ENCODE measurements at regions not wholly inside any gene's neighbourhood (a gene's known extent, or its start where the extent isn't known, plus 50 kb on each side); places are given as distances from the start of the nearest gene placed in this dataset.

DNA sequence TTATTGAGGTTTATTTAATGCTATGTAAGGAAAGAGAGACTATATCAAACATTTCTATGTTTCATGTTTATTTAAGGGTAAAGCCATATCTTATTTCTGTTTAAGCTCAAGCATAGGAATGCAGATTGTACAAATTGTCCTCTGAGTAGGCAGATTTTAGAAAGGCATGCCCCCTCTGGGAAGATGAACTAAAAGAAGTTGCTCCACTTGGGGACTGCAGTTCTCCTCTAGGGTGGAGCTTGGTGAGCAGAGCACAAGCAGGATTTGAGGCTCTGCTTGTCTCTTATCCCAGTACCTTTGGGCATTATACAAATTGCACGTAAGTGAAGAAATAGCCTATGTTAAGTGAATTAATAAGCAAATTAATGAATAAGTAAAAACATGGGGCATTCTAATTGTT is 96.2 kb upstream of the PDE3A start:
- Histone ChIP-seq H3K27me3 (replicated peaks in 1 of 4; ENCODE audit: control extremely low read depth in 1 of 4, control insufficient read depth in 3 of 4, insufficient read depth in 4 of 4, low read length in 3 of 4) (no peaks in the 10 kb centered on the region), H3K36me3 (replicated peaks in 1 of 2; ENCODE audit: control extremely low read depth in 1 of 2, control insufficient read depth in 1 of 2, extremely low read depth in 1 of 2, insufficient read depth in 2 of 2, low read length in 1 of 2) (no peaks in the 10 kb centered on the region), H3K4me1 (ENCODE audit: control insufficient read depth in 2 of 2, insufficient read depth in 2 of 2, low read length in 2 of 2) (no peaks in the 10 kb centered on the region), H4K20me1 (ENCODE audit: control insufficient read depth, insufficient read depth, low read length, poor library complexity, severe bottlenecking) (no peaks in the 10 kb centered on the region), H3K79me2 (ENCODE audit: control insufficient read depth, insufficient read depth, low read length) (no peaks in the 10 kb centered on the region), H3K9me3 (ENCODE audit: control extremely low read depth in 1 of 3, control insufficient read depth in 2 of 3, insufficient read depth in 1 of 3, low read length in 2 of 3) (no peaks in the 10 kb centered on the region), H3K4me3 (ENCODE audit: control extremely low read depth in 1 of 5, extremely low read depth in 1 of 5, insufficient read depth in 1 of 5, low read depth in 2 of 5, low read length in 4 of 5) (no peak overlapping the region), H3K27ac (ENCODE audit: low read length in 2 of 2) (no peak overlapping the region), H3K4me2 (replicated peaks; ENCODE audit: low read depth, low read length, poor library complexity, severe bottlenecking) (no peak overlapping the region), H3K9ac (ENCODE audit: low read length) (no peak overlapping the region), H2AFZ (ENCODE audit: insufficient read depth, low read depth, low read length, poor library complexity, severe bottlenecking) (no peak overlapping the region)
- ChIA-PET CTCF (no interaction called here), POLR2A (no interaction called here)
- H3K27ac Mint-ChIP-seq, result no peak overlapping the region
- DNase-seq, result no peak
- TF ChIP-seq, protein P1, sequence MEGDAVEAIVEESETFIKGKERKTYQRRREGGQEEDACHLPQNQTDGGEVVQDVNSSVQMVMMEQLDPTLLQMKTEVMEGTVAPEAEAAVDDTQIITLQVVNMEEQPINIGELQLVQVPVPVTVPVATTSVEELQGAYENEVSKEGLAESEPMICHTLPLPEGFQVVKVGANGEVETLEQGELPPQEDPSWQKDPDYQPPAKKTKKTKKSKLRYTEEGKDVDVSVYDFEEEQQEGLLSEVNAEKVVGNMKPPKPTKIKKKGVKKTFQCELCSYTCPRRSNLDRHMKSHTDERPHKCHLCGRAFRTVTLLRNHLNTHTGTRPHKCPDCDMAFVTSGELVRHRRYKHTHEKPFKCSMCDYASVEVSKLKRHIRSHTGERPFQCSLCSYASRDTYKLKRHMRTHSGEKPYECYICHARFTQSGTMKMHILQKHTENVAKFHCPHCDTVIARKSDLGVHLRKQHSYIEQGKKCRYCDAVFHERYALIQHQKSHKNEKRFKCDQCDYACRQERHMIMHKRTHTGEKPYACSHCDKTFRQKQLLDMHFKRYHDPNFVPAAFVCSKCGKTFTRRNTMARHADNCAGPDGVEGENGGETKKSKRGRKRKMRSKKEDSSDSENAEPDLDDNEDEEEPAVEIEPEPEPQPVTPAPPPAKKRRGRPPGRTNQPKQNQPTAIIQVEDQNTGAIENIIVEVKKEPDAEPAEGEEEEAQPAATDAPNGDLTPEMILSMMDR (IDR thresholded peaks at IDR 0.05), result no peak
- TF ChIP-seq EZH2 (IDR thresholded peaks at IDR 0.05; ENCODE audit: borderline replicate concordance, insufficient read depth, low read depth, low read length, poor library complexity, severe bottlenecking), result no peak
- ATAC-seq (ENCODE audit: low read depth), result no peak
- H3K9me3 Mint-ChIP-seq (ENCODE audit: insufficient read depth), result no peaks in the 10 kb centered on the region
- no peaks in the 10 kb centered on the region for H3K4me1 Mint-ChIP-seq
- no peaks in the 10 kb centered on the region for H3K27me3 Mint-ChIP-seq
- WGBS (ENCODE audit: insufficient coverage), result no CpG with 5 or more reads among the region's 1 CpG
- H3K4me3 Mint-ChIP-seq, result no peak overlapping the region
- intact Hi-C loops (cut with micrococcal nuclease), result no loop called here

DNA sequence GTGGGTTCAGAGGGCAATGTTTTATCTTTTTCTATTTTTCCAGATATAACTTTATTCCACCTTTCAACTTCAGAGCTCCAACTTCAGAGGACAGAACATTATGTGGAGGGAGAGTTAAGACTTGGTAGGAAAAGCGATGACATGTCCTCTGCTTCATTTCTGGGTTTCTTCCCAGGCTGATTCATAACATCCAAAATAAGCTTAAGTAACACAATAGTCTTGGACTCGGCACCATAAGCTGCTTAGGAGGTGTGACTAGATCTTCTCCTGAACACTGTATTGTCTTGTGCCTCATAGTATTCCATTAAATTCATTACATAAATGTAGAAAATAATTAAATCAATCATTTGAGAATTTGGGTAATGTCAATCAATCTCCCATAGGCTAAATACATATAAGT is 95.5 kb upstream of the PDE3A start:
- WGBS (ENCODE audit: insufficient coverage), result no CpG with 5 or more reads among the region's 2 CpGs
- H3K9me3 Mint-ChIP-seq (ENCODE audit: insufficient read depth), result no peaks in the 10 kb centered on the region
- POLR2A ChIA-PET, result no interaction called here

More for the DNA sequence above, 95.5 kb upstream of the PDE3A start:
- CTCF ChIA-PET, result no interaction called here
- H3K4me3 Mint-ChIP-seq, result no peak overlapping the region
- no peak overlapping the region for H3K4me2 ChIP-seq (replicated peaks; ENCODE audit: low read depth, low read length, poor library complexity, severe bottlenecking)
- H3K36me3 ChIP-seq (replicated peaks in 1 of 2; ENCODE audit: control extremely low read depth in 1 of 2, control insufficient read depth in 1 of 2, extremely low read depth in 1 of 2, insufficient read depth in 2 of 2, low read length in 1 of 2), result no peaks in the 10 kb centered on the region
- H2AFZ ChIP-seq (ENCODE audit: insufficient read depth, low read depth, low read length, poor library complexity, severe bottlenecking), result no peak overlapping the region
- H3K9ac ChIP-seq (ENCODE audit: low read length), result no peak overlapping the region
- H3K79me2 ChIP-seq (ENCODE audit: control insufficient read depth, insufficient read depth, low read length), result no peaks in the 10 kb centered on the region
- H3K4me1 ChIP-seq (ENCODE audit: control insufficient read depth in 2 of 2, insufficient read depth in 2 of 2, low read length in 2 of 2), result no peaks in the 10 kb centered on the region
- no peak overlapping the region for H3K27ac ChIP-seq (ENCODE audit: low read length in 2 of 2)
- H3K27ac Mint-ChIP-seq, result no peak overlapping the region
- no peaks in the 10 kb centered on the region for H3K27me3 ChIP-seq (replicated peaks in 1 of 4; ENCODE audit: control extremely low read depth in 1 of 4, control insufficient read depth in 3 of 4, insufficient read depth in 4 of 4, low read length in 3 of 4)
- TF ChIP-seq, protein P1 (IDR thresholded peaks at IDR 0.05), result no peak
- TF ChIP-seq EZH2 (IDR thresholded peaks at IDR 0.05; ENCODE audit: borderline replicate concordance, insufficient read depth, low read depth, low read length, poor library complexity, severe bottlenecking), result no peak
- no peaks in the 10 kb centered on the region for H3K4me1 Mint-ChIP-seq
- no peaks in the 10 kb centered on the region for H4K20me1 ChIP-seq (ENCODE audit: control insufficient read depth, insufficient read depth, low read length, poor library complexity, severe bottlenecking)
- H3K9me3 ChIP-seq (ENCODE audit: control extremely low read depth in 1 of 3, control insufficient read depth in 2 of 3, insufficient read depth in 1 of 3, low read length in 2 of 3), result no peaks in the 10 kb centered on the region
- no peak overlapping the region for H3K4me3 ChIP-seq (ENCODE audit: control extremely low read depth in 1 of 5, extremely low read depth in 1 of 5, insufficient read depth in 1 of 5, low read depth in 2 of 5, low read length in 4 of 5)
- no peaks in the 10 kb centered on the region for H3K27me3 Mint-ChIP-seq
- intact Hi-C loops (cut with micrococcal nuclease), result no loop called here
- ATAC-seq (ENCODE audit: low read depth) (no peak), DNase-seq (no peak)

Data from B cell (primary cell).